Islet of Langerhans (tissue), 1 donor: ENCODE measurements at regions not wholly inside any gene's neighbourhood (a gene's known extent, or its start where the extent isn't known, plus 50 kb on each side); places are given as distances from the start of the nearest gene placed in this dataset.
"Not testable (repeated sequence)": the region's sequence is repeated elsewhere in the genome, so short reads cannot be mapped to it uniquely, and the experiment has no call there.

Experiments used
- FAIRE-seq: peaks from one replicate; lab custom pipeline; 2011; peaks lifted over from hg19 to GRCh38; lab: Jason Lieb, UNC

- no peak for FAIRE-seq
These were observed 62.0 kb downstream of the CAVIN4 start for GRCh38 chr9:100639854-100640253.

DNA sequence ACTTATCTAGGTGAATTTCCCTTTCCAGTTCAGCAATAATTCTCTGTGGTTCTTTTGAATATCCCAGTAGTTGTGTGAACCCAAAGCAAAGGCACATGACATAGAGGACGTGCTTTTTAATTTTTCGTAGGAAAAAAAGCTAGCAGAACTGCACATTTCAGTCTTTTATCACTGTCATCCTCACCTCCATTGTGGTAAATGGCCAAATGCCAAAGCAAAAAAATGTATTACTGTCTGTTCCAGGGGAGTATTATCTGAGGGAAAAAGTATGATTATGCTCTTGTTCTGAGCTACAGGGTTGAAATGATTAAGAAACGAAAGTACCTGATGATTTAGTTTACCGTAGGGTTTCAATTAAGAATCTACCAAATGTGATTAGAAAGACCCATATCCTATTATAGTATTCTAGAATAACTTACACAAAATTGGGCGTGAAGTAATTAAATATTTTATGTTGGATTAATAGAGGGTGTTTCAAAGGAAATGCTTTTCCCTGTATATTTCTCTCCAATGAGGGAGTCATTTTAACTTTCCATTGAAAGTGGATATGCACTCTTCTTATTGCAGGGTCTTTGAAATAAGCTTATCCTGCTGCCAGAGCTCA is 62.7 kb downstream of the CAVIN4 start:
- FAIRE-seq = no peak

DNA sequence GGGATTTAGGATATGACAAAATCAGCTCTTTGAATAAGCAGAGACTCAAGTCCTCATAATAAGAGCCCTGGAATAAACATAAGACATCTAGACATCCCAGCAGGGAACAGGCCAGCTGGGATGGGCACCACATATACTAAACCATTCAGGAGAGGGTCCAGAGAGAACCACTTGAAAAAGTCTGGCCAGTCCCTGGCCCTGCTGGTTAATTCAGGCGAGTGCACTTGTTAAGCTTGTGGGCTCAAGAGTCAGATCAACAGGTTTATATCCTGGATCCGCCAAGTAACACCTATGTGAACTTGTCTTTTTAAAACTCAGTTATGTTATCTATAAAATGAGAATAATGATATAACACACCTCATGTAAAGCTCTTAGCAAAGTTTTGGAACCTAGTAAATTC is 63.3 kb downstream of the CAVIN4 start:
- no peak for FAIRE-seq

- FAIRE-seq = no peak
These were observed 75.0 kb downstream of the CAVIN4 start for GRCh38 chr9:100652850-100653249.

DNA sequence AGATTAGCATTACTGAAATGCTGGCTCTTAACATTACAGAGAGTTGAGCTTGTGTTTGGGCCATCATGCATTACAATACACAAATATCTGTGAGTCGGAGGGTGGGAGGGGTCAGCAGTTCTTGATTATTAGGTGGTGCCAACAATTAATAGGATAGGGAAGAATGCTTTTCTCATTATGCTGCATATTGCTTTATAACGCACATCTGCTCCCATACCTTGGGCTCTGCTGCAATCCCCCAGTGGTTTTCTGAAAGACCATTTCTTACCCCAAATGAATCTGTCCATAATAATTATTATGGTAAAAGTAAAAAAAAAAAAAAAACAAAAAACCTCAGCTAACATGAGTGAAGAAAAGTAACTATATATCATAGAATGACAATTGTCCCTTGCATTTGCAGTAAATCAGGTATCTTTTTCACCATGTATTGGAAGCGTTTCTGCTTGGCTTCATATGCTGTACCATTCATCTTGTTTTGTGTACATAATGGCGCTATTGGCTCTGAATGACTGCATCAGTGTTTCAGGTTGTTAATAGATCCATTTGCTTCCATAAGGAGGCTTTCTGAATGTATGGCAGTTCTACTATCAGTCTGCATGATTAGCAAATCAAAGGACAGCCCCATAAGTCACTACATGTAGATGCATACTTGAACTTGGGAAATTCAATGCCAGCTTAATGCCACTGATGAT is 75.9 kb downstream of the CAVIN4 start:
- FAIRE-seq = no peak

DNA sequence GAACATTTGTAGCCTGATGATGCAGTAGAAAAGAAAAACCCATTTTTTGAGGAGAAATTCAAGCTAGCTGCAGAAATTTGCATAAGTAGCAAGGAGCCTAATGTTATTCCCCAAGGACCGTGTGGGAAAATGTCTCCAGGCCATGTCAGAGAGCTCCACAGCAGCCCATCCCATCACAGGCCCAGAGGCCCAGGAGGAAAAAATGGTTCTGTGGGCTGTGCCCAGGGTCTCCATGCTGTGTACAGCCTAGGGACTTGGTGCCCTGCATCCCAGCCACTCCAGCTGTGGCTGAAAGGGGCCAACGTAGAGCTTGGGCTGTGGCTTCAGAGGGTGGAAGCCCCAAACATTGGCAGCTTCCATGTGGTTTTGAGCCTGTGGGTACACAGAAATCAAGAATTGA is 79.0 kb downstream of the CAVIN4 start:
- FAIRE-seq = not testable (repeated sequence)

DNA sequence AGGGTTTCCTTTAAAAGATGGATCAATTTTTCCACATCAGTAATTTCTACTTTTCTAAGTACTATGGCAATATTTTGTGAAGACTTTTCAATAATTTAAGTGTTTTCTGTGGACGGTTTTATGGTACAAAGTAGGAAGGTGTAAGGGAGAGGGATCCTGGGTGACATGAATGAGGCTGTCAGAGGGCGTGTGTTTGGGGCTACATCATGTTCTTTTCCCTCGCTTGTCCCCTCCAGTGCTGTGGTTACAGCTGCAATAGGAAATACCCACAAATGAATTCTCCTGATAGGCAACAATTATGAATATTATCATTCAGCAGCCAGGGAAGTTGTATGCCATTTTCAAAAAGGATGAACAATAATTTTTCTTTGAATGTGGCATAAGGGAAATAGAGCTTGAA is 83.8 kb downstream of the CAVIN4 start:
- FAIRE-seq = no peak

GRCh38 chr9:100662122-100662521 is 84.2 kb downstream of the CAVIN4 start:
- FAIRE-seq = no peak

DNA sequence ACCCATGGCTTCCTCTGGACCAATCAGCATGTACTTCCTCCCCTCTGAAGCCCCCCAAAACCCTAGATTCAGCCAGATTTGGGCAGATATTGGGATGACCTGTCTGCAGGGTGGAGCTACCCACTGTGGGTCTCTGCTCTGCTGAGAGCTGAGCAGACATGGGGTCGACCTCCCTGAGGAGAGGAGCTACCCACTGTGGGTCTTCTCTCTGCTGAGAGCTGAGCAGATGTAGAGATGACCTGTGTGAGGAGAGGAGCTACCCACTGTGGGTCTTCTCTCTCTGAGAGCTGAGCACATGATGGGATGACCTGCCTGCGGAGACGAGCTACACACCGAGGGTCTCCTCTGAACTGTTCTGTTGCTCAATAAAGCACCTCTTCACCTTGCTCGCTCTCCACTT is 89.6 kb downstream of the CAVIN4 start:
- FAIRE-seq = no peak

DNA sequence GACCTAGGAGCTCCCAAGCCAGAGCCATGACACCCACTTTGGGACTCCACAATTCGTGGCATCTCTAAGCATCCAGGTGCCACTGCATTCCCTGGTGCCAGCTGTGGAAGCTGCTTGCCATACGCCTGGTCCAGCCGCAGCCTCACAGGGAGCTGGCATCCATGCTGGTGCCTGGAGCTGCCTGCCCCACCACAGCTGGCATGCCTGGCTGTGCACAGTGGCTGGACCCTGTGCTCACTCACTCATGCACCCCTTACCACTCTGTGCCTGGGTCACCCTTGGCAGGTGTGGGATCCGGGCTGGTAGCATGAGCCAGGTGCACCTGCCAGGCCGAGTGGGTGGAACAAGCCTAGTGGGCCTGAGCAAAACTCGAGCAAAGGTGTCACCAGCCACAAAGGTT is 90.1 kb downstream of the CAVIN4 start:
- FAIRE-seq = no peak

GRCh38 chr9:100669968-100670367 is 92.1 kb downstream of the CAVIN4 start:
- FAIRE-seq = no peak

DNA sequence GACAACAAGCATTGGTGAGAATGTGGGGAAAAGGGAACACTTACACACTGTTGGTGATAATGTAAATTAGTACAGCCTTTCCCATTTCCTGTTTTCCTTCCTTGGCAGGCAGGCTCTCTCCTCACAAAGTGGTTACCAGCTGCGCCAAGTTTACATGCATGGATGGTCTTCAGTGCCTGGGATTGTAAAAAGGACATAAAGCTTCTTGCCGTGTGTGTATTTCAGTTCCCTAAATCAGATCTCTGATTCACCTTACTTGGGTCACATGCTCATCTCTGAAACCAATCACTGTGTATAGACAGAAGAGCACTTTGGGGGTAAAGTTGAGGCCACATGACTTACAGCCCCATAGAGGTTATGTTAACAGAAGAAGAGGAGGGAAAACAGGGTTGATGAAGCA is 92.8 kb downstream of the CAVIN4 start:
- FAIRE-seq = no peak

GRCh38 chr9:100671898-100672297 is 94.0 kb downstream of the CAVIN4 start:
- no peak for FAIRE-seq

- no peak for FAIRE-seq
These were observed 95.4 kb downstream of the CAVIN4 start for GRCh38 chr9:100673249-100673648.

GRCh38 chr9:100674419-100675122 is 96.7 kb downstream of the CAVIN4 start:
- no peak for FAIRE-seq

GRCh38 chr9:100679834-100680233 is 102.0 kb downstream of the CAVIN4 start:
- FAIRE-seq = no peak

DNA sequence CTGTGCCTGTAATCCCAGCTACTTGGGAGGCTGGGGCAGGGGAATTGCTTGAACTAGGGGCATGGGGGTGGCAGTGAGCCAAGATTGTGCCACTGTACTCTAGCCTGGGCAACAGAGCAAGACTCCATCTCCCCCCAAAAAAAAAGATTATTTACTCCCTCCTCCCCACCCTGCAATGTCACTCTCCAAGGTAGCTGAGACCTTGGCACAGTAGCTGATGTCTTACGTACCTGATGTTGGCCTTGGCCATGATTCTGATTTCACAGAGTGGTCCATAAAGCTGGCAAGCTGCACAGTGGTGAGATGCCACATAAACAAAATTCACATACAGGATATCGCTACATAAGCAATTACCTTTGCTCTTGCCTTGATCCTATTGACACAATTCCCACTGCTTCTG is 108.5 kb downstream of the CAVIN4 start:
- no peak for FAIRE-seq

DNA sequence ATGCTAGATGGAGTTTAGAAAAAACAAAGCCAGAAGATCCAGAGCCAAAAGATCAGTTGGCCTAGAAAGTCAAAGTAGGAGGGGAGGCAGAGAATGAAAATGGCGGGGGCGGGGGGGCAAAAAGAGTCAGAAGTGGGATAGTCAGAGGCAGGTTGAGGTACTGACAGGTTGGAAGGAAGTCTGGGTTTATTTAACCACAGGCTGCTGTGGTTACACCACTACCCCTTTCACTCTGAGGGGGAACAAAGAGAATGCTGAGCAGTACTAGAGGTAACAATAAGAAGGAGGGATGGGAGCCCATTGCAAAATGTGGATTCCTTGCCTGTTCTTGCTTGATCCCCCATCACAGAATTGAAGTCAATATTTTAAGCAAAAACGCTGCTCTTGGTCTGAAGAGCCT is 111.8 kb downstream of the CAVIN4 start:
- FAIRE-seq = no peak

DNA sequence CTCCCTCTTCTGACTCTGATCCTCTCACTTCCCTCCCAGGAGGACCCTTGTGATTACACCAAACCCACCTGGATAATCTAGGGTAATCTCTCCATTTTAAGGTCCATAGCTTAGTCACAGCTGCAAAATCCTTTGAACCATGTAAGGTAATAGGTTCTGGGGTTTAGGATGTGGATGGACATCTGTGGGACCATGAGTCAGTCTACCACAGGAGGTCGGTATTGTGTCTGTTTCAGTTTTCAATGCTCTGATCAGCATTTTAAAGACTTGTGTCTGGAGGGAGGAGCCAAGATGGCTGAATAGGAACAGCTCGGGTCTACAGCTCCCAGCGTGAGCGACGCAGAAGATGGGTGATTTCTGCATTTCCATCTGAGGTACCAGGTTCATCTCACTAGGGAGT is 112.6 kb downstream of the CAVIN4 start:
- FAIRE-seq = no peak

- FAIRE-seq = no peak
These were observed 119.5 kb downstream of the CAVIN4 start for GRCh38 chr9:100697339-100697738.

DNA sequence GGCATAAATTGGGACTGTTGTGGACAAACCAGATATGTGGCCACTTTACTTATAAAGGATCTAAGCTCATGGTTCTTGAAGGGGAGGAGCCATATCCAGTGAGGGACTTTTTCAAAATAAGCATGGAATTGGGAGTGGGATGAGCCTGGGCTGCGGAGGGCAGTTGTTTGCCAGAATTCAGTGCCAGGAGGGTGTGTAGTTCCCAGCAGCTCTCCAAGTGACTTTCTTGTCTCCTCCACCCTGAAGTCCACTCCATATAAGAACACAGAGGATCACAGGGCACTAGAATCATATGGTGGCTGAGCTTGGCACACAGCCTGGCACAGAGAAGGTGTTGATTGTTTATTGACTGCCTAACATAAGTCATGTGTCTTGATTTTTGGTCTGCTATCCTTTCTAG is 121.1 kb downstream of the CAVIN4 start:
- no peak for FAIRE-seq

GRCh38 chr9:100699668-100700067 is 121.8 kb downstream of the CAVIN4 start:
- FAIRE-seq = no peak

GRCh38 chr9:100700689-100701318 is 122.9 kb downstream of the CAVIN4 start:
- FAIRE-seq = peak; percentile 30
